HG03139 (cell line): ENCODE measurements at regions not wholly inside any gene's neighbourhood (a gene's known extent, or its start where the extent isn't known, plus 50 kb on each side); places are given as distances from the start of the nearest gene placed in this dataset.

Source experiments
- ATAC-seq: cut with Tn5 transposase; IDR thresholded peaks from one replicate; pipeline ENCODE4 v1.9.1; 2021; ENCODE audit not compliant: unreplicated experiment

- ATAC-seq: no peak
These were observed 110.7 kb upstream of the SPRY4 start for GRCh38 chr5:142435410-142436115.

DNA sequence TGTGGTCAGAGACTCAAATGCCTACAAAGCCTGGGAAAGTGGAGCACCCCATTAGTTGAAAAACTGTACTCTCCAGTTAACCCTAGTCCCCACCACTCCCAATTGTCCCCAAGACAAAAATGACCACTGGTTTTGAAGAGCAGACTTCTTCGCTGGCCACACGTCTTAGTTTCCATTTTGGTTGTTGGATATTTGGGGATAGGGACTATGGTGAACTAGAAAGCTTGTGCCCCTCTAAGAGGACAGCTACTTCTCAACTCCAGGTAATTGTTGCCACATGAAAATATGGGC, 109.4 kb upstream of the SPRY4 start:
- no peak for ATAC-seq

DNA sequence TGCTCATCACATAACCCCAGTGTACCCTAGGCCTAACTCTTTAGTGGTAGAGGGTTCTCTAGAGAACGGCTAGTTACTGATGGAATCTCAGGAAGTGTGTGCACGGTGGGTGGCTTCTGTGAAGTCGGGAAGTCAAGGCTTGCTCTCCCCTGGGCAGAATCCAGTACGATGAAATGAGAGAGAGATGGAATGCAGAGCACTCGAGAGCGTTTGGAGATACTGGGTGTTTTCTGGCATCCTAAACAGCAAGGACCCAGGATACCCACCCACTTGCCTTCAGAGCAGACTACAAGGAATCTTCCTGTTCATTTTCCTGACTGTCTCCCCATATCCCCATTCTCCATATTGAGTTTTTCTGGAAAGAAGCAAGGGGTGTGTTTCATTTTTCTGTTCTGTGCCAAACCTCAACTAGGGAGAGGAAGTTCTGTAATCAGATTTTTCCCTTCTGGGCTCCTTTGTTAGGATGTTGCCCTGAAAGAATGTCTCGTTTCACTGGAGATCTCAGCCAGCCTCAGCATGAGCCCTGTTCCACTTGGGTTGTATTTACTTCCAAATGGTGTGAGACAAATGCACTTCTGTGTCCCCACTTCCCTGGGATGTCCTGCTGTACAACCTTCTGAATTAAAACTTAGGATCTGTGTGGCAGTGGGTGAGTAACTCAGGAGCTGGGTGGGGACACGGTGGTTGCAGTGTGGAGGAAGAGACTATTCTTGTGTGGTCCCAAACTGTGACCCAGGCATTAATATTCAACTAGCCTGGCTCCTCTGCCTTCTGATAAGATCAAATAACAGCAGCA, 108.9 kb upstream of the SPRY4 start:
- ATAC-seq: no peak

DNA sequence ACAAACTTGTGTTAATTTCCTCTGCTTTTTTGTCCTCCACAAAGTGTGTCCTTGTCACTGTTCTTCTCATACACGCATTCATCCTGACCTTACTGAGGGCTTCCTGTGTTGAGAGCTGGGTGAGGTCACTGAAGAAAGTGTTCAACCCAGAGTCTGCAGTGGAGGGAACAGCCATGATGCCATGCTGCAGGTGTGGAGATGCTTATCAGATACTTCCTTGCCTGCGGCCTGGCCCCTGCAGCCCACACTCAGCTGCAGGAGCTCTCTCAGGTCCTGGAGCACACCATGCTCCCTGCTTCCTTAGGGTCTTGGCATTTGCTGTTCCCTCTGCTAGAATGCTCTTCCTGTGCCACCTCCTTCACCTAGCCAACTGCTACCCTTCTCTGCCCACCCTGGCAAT, 108.1 kb upstream of the SPRY4 start:
- ATAC-seq: peak; percentile 45

GRCh38 chr5:142432369-142432863, 107.6 kb upstream of the SPRY4 start:
- peak; percentile 79 for ATAC-seq

GRCh38 chr5:142428773-142429473, 104.1 kb upstream of the SPRY4 start:
- ATAC-seq: no peak

- ATAC-seq: no peak
These were observed 103.4 kb upstream of the SPRY4 start for GRCh38 chr5:142428036-142428772.

DNA sequence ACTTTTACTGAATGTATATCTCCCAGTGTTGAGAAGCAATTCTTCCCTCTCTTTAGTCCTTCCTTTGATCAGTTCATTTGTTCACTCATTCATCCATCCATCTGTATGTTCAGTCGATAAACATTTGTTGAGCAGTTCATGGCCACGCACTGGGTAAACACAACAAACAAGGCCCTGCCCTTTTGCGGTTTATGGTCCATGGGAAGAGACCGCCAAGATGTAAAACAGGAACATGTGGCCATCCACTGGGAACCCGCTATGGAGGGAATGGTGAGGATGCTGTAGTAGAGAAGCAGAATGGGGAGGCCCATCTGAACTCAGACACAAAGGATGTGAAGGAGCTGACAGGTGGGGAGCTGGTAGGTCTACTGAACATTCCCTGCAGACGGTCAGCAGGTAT, 102.7 kb upstream of the SPRY4 start:
- ATAC-seq: no peak

DNA sequence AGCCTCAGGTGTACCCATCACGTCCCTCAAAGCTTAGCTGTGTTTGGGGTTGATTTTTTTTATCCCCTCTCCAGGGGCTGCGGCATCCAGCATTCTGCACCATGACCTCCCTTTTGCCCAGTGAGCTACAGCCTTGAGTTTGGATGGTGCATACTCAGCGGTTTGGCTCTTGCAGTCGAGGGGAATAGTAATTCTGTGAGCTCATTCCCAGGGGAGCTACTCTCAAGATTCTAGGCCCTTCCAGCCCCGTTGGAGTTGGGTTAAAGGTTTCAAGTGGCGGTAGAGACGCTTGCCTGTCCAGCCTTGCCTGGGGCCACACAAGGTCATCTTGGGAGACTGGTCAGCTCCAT, 102.2 kb upstream of the SPRY4 start:
- no peak for ATAC-seq

- no peak for ATAC-seq
These were observed 101.6 kb upstream of the SPRY4 start for GRCh38 chr5:142426129-142427014.

GRCh38 chr5:142425286-142426065, 100.7 kb upstream of the SPRY4 start:
- ATAC-seq: no peak

GRCh38 chr5:142422429-142422828, 97.6 kb upstream of the SPRY4 start:
- no peak for ATAC-seq

GRCh38 chr5:142421621-142422397, 97.0 kb upstream of the SPRY4 start:
- no peak for ATAC-seq

GRCh38 chr5:142421228-142421617, 96.4 kb upstream of the SPRY4 start:
- ATAC-seq: no peak

GRCh38 chr5:142420561-142421227, 95.9 kb upstream of the SPRY4 start:
- ATAC-seq: no peak

- no peak for ATAC-seq
These were observed 87.8 kb upstream of the SPRY4 start for GRCh38 chr5:142412581-142412980.

- ATAC-seq: no peak
These were observed 87.0 kb upstream of the SPRY4 start for GRCh38 chr5:142411656-142412425.

DNA sequence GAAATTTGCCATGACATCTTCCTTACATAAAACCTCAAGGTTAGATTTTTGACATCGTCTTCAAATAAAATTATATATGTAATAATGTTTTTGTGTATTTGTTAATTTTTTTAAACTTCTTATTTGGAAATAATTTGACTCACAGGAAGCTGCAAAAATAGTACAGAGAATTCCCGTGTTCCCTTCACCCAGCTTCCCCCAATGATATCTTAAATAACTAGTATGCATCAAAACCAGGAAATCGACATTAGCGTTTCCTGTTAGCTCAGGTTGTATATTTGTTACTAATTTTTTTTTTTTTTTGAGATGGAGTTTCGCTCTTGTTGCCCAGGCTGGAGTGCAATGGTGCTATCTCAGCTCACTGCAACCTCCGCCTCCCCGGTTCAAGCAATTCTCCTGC, 86.3 kb upstream of the SPRY4 start:
- no peak for ATAC-seq
